ENCODE measurements at regions not wholly inside any gene's neighbourhood (a gene's known extent, or its start where the extent isn't known, plus 50 kb on each side); places are given as distances from the start of the nearest gene placed in this dataset.

DNA sequence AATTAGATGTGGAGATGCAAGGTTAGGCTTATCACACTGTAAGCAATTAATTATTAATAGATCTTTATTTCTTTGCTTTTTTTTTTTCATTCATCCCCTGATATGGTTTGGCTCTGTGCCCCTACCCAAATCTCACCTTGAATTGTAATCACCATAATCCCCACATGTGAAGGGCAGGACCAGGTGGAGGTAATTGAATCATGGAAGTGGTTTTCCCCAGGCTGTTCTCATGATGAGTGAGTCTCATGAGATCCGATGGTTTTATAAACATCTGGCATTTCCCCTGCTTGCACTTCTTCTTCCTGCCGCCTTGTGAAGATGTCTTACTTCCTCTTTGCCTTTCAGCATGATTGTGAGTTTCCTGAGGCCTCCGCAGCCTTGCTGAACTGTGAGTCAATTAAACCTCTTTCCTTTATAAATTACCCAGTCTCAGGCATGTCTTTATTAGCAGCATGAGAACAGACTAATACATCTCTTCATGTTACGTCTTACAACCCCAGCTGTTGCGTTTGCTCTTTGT lies 333.8 kb downstream of the CDH26 start:
- no peak for DNase-seq

- DNase-seq: no peak
Observed at GRCh38 chr20:60294632-60295031, 336.4 kb downstream of the CDH26 start.

GRCh38 chr20:60295214-60295613 lies 337.0 kb downstream of the CDH26 start:
- DNase-seq: no peak

DNA sequence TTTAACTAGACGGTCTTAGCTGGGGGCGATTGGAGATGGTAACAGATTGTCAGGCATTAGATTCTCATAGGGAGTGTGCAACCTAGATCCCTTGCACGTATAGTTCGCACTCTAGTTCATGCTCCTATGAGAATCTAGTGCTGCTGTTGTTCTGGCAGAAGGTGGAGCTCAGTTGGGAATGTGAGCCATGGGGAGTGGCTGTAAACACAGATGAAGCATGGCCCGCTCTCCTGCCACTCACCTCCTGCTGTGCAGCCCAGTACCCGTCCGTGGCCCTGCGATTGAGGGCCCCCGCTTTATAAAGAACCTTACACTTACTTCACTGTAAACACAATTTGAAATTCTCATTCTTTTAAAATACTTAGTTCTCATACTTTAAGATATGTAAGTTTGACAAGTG lies 339.4 kb downstream of the CDH26 start:
- no peak for DNase-seq

DNA sequence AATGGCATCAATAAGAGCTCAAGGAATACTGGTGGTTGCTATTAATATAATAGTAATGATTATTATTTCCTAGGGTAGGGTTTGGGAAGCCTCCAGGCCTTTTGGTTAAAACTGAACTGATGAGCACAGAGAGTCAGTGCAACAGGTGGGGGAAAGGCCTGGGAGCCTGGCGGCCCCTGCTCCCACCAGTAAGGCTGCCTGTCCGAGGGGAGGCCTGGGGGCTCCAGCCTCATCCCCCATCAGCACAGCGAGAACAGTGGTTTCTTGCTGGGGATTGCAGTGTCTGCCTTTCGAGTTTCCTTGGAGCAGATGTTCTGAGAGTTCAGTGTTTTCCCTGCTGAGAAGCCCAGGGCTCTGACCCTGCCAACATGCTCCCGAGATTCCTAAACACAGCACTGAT lies 340.4 kb downstream of the CDH26 start:
- no peak for DNase-seq

DNA sequence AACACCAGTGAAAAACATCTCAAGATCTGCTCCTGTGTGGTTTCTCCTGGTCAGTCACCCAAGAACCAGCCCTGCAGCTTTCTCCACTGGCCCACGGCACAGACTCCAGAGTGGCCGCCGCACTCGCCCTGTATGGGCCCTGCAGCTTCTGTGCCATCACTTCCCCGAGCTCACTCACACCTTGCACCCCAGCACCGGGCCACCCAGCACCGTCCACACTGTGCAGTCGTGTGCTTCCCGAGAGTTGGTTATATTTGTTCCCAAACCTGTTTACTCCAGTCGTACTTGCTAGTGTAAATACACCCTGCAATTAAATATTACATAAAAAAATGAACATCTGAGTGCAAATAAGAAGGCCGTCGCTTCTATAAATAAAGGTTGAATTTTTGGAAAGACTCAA lies 341.7 kb downstream of the CDH26 start:
- no peak for DNase-seq

DNA sequence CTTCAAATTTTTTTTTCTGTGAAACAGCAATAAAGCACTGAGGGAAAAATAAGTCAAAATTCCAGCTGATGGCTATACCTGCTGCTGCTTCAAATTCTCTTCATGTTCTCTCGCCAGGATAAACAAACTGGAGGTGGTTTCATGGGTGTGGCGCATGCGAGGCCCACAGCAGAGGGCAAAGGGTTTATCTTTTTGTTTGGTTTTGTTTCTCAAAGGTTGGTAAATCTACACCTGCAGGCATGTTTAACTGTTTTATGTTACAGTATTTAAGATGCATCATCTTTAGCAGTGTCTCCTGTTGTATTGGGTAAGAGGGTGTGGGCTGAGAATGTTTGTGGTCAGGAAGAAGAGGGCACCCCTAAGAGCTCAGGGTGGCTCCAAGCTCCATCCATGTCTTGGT lies 342.2 kb downstream of the CDH26 start:
- DNase-seq: no peak

DNA sequence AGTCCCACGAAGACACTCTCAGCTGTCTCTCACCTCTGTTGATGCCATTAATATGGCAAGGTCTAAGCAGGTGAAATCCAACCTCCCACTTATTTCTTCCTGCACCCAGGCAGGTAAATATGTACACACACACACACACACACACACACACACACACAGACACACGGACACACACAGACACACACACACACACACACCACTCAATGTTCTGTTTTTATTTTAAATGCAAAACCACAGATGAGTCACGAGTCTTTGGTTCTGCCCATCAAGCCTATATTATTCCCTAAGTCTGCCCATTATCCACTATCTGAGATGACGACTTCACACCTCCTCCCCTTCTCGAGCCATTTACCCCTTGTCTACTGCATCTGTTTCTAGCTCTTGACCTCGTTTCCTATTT lies 344.7 kb downstream of the CDH26 start:
- DNase-seq: no peak

GRCh38 chr20:60304026-60304590 lies 345.9 kb downstream of the CDH26 start:
- DNase-seq: no peak

- DNase-seq: no peak
Observed at GRCh38 chr20:60304931-60305330, 346.7 kb downstream of the CDH26 start.

- DNase-seq: no peak
Observed at GRCh38 chr20:60306105-60306504, 347.9 kb downstream of the CDH26 start.

DNA sequence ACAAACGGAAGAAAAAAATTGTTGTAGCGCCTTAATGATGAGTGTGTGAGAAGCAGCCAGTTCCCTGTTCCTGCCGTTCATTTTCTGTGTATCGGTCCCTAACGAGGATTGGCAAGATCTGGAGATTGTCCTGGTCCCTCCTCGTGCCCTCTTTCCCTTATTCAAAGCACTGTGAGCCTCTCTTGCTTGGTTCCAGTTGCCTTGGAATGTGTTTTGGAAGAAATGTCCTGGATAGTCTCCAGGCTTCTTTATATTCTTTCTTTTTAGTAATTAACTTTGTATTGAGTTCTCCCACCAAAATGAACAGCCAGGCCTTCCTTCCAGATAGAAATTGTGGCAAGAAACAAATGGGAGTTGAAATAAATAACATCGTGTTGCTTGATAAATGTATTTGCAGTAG lies 348.3 kb downstream of the CDH26 start:
- no peak for DNase-seq

DNA sequence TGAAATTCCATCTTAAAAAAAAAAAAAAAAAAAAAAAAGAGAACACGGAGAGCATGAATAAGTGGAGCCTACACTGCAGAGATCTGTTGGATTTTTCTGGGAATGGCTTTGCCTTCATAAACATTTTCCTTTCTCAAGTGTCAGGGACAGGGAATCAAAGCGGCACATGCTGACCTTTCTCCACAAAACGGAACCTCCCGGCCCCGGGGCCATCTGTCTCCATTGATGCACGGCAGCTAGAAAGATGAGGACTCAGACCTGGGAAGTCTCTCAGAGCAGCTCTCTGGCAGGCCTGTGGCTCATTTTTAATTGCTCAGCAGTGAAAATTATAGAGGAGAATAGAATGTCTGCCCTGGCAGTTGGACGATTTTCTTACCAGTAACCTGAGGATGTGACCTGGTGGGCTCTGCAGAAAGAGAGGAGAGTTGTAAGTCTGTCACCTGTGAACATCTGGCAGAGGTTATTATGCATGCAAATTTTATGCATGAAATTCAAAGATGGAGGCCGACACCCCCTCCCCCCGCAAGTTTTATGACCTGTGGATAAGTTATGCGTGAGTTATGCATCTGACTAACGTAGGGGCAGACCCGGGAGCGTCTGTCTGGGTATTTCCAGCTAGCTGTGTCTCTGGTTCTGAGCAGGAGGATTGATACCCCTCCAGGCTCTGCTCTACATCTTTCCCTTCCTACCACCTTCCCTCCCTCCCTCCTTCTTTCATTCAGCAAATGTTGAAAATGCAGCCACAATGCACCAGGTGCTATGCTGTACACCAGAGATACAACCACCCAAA lies 352.5 kb downstream of the CDH26 start:
- no peak for DNase-seq

GRCh38 chr20:60313191-60313590 lies 355.0 kb downstream of the CDH26 start:
- no peak for DNase-seq

GRCh38 chr20:60313614-60314013 lies 355.4 kb downstream of the CDH26 start:
- no peak for DNase-seq

DNA sequence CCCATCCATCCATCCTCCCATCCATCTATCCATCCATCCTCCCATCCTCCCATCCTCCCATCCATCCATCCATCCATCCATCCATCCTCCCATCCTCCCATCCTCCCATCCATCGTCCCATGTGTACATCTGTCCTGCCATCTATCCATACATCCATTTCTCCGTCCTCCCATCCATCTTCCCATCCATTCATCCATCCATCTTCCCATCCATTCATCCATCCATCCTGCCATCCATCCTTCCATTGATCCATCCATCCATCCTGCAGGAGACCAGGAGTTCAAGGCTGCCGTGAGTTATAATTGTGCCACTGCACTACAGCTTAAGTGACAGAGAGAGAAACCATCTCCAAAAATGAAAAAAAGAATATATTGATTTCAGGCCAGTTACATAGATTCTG lies 356.5 kb downstream of the CDH26 start:
- no peak for DNase-seq

DNA sequence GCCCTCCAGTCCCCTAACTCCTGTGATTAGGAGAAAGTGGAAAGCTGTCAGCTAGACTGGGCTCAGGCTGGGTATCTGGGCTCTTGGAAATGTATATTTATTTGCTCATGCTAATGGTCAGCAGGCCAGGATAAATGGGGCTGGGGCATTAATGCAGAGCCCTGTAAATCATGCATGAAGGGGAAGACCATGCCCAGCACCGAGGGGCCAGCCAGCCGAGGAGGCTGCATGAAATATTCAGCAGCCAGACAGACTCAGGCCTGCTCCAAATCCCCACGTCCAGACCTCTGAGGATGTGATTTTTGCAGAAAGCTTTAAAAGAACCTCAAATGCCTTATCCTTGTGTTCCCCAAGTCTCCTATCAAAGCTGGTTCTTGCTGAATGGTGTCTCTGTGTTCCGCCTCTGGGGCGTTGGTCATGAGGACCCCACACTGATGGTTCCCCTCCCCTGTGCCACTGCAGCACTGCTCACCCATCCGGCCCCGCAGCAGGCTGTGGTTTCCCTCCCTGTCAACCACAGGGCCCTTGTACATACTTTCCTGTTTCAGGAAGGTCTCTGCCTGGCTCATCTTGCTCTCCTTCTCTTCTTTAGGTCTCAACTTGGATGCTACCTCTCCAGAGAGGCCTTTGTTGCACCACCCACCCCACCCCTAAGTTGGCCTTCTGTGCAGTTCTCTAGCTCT lies 358.4 kb downstream of the CDH26 start:
- no peak for DNase-seq

DNA sequence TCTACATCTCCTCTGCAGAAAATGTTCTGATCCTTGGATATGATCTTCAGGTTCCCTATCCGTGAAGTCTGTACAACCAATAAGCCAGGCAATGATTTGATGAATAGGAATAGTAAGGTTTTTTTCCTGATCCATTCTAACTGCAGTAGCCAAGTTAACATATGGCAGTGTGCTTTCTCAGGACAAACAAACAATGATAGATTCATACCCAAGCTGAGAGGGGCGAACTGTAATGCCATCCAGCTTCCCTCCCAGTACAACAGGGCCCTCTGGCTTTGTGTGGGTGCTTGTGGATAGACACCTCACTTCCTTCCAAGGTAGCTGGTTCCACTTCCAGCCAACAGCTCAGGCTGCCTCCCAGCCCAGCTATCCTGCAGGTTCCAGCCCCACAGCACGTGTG lies 359.2 kb downstream of the CDH26 start:
- no peak for DNase-seq

DNA sequence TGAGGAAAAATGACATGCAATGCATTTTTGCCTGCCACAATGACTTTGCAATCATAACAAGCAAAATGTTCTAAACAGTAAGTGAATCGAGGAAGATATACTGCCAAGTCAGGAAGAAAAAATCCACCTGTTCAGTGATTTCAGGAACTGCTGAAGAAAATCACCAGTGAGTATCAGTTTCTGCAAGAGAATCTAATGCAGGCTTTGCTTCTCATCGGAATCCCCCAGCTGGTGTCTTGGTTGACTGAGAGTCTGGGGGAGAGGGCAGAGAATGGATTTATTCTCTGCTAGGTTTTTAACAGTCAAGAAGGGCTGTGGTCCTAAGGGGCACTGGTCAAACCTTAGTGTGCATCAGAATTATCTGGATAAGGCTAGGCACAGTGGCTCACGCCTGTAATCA lies 363.4 kb downstream of the CDH26 start:
- no peak for DNase-seq

- DNase-seq: no peak
Observed at GRCh38 chr20:60326821-60327220, 368.6 kb downstream of the CDH26 start.

DNA sequence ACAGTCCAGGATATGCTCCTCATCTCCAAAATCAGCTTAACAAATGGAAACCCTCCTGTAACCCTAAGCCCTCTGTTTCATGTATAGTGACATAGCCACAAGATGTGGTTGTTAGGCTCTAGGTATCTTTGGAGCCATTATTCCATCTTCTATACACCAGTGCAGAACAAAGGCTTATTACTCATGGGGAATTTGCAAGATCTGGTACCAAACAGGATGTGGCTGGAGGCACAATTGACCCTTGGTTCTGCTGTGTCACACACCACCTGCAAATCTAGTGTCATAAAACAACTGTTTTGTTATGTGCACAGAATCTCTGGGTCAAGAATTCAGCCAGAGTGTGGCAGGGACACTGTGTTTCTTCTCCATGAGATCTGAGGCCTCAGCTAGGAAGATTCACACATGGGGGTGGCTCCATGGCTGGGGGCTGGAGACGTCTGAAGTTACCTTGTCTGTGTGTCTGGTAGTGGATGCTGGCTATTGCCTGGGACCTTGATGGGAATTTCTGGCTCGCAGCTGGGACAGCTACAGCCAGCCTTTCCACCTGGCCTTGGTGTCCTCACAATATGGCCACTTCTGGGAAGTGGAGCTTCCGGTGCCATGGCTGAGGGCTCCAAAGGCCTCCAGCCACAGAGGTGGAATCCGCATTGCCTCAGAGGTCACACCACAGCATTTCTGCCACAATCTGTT lies 369.9 kb downstream of the CDH26 start:
- DNase-seq: no peak

GRCh38 chr20:60330461-60330860 lies 372.2 kb downstream of the CDH26 start:
- no peak for DNase-seq

GRCh38 chr20:60331688-60332300 lies 373.6 kb downstream of the CDH26 start:
- DNase-seq: no peak

Measured in NK-92 treated with Interleukin-12 subunit alpha and Interleukin-12 subunit beta, amount 100 ng/mL, for 24 hours (cell line).